Cerebellar cortex (tissue), 1 donor: ENCODE measurements at regions not wholly inside any gene's neighbourhood (a gene's known extent, or its start where the extent isn't known, plus 50 kb on each side); places are given as distances from the start of the nearest gene placed in this dataset.

ENCODE experiments used
- DNase-seq: peaks from one replicate; pipeline ENCODE4 v3.0.0-alpha.2; 2015; ENCODE audit warnings: low spot score

DNA sequence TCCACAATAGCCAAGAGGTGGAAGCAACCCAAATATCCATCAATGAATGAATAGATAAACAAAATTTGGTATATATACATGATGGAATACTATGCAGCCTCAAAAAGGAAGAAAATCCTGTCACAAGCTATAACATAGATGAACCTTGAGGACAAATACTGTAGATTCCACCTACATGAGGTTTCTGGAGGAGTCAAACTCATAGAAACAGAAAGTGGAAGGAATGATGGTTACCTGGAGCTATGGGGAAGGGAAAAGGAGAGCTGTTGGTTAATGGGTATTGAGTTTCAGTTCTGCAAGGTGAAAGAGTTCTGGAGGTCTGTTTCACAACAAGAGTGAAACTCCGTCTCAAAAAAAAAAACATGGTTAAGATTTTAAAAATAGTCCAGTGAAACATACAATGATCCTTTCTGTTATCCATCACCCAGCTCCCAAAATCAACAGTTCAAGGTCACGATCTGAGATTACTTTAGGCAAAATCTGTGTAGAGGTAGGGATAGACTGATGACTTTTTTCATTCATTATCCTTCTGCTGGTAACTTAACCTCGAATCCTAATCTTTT, 80.8 kb upstream of the HNRNPU start:
- DNase-seq: no peak

DNA sequence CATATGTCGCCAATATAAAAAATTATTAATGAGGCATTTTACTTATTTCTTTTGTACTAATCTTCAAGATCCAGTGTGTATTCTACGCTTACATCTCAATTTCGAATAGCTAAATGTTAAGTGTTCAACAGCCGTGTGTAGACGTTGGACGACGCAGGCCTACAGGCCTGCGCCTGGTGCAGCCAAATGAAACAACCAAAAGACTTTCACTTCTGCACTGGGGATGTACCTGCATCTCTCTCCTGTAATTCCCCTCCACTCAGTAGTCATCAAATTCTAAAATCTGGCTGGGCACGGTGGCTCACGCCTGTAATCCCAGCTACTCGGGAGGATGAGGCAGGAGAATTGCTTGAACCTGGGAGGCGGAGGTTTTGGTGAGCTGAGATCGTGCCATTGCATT, 76.8 kb upstream of the HNRNPU start:
- no peak for DNase-seq

DNA sequence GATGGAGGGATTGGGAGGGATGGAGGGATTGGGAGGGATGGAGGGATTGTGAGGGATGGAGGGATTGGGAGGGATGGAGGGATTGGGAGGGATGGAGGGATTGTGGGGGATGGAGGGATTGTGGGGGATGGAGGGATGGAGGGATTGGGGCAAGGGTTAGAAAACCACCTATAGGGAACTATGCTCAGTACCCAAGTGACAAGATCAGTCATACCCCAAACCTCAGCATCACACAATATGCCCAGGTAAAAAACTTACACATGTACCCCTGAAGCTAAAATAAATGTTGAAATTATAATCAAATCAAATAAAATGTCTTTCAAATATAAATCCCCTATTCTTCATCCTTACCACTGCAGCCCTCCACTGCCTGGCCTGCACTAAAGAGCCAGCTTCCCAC, 72.8 kb upstream of the HNRNPU start:
- no peak for DNase-seq

DNA sequence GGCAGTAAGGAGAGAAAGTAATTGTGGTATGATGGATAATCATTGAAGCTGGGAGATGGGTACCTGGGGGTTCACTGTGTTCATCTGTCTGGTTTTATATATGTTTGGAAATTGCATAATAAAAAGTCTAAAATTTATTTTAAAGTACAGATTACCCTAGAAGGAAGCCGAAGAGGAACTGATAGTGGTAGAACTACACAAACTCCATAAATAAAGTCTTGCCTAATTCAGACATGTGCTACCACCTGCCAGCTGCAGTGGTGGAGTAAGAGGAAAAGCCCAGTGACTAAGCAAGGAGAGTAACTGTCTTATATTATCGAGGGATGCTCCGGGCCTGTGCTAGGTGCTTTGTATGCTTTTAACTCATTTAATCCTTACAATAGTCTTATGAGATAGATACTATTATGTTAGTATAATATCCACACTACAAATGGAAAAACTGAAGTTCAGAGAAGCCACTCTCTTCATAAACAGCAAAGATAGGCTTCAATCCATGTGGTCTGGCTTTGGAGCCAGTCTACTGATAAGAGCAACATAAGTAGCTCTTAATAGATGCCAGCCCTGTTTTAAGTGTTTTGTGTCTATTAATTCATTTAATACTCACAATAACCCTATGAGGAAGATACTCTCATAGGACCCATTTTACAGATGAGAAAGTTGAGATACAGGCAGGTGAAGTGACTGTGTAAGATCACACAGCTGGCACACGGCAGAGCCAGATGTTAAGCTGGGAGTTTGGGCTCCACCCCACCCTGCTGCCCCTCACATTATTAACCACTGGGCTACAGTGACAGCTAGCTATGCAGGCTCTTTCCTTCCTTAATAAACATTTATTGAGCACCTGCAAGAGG, 56.8 kb upstream of the HNRNPU start:
- no peak for DNase-seq

DNA sequence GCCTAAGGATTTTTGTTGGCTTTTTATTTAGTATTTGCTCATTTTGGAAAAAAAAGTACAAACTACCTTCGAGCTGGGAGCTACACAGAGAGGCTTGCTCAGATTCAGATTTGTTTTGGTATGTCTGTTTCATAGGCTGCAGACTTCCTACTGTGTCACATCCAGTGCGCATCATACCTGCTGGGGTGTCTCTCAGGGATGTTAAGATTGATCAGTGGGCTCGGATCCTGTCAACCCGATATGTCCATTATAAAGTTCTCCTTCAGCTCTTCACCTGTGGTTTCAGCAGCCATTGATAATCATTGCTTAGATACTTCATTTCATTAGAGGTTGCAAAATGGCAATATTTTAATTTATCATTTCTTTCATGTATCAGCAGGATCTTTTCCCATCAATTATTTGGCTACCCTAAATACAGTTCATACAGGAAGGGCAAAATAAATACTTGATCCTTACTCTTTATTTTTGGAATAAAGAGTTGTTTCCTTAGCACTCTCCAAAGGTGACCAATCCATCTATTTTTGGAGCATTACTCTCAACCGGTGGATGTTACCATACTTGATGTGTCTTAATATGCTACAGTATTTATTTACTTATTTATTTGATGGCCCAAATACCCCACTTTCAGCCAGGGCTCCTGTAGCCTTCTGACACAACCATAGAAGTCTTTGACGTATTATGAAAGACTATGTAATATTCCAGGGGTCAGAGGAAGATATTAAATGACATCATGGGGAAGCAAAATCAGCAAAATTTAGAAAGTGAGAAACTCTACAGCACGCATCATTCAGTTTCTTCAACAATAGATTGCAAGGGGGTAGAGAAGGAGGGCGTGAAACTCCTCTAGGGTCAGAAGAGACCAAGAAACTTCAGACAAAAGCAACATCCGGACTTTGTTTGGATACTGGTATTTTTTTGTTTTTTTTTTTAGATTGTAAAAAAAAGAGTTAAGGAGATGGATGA, 55.3 kb upstream of the HNRNPU start:
- DNase-seq: no peak

DNA sequence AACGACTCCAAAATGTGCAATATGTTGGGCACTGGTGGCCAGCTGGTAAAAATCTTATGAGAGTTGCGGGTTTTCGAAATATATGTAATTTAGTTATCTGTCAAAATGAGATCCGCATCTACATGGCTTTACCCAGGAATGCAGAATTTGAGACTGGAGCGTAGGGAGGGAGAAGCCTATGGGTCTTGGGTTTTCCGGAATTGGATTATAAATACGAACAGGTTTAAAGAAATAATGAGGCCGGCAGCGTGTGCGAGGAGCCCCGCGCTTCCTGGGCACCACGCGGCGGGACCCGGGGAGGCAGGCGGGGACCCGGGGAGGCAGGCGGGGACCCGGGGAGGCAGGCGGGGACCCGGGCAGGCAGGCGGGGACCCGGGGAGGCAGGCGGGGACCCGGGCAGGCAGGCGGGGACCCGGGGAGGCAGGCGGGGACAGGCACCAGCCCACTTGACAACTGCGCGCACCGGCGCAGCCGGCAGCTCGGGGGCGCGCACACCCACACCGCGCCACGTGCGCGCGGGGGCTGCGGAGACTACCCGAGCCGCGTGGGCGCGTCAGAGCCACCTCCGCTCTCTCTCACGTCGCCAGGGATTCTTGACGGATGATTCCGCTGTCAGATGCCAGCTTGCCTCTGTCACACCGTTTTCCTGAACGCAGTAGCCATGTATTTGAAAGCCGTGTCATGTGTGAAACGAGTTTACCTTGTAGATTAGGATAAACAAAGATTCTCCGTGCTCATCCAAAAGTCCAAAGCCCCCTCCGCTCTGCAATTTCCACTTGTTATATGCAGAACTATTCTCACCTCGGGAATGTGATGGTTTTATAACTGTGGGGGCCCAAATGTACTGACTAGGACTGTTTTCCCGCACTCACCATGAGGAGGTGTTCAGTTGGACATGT, 54.3 kb upstream of the HNRNPU start:
- peak; percentile 67 for DNase-seq

DNA sequence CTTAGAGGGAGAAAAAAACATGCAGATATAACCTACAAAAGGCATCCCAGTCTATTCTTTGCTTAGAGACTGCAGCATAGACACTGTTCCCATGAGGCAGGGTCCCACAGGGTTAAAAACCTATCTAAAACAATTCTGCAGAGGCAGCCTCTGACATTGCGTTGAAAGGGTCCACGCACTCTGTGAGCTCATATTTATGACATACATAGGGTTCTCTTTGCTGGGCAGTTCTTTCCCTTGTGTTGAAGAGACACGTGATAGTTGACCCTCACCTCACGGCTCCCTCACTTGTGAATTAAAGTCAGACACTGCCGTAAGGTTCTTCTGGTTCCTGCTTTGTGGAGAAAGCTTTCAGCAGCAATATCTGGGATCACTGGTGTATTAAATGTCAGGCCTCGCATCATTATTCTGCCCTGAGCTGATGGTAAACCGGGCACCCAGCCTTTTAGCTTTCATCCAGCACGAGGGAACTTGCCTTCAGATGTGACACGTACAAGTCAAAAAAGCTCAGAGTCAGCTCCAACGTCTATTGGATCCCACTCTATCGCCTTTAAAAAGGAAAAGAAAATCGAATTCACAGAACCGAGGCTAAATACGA, 52.8 kb upstream of the HNRNPU start:
- peak; percentile 55 for DNase-seq

DNA sequence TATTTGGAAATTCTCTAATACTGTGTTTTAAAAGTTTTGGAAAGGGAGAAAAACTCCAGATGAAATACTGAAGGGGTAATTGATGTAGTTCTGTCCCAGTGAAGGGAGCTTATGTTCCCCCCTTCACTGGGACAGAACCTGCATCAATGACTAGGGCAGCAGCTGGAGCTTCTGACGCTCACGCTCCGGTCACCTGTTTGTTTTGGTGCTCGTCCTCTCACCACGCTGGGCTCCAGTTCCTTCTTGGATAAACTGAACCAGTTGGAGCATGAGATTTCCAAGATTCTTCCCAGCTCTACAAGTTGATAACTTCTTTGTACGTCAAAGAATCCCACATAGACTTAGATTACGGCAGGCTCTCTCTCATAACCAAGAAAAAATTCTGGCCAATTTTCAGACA, 51.4 kb upstream of the HNRNPU start:
- DNase-seq: no peak

DNA sequence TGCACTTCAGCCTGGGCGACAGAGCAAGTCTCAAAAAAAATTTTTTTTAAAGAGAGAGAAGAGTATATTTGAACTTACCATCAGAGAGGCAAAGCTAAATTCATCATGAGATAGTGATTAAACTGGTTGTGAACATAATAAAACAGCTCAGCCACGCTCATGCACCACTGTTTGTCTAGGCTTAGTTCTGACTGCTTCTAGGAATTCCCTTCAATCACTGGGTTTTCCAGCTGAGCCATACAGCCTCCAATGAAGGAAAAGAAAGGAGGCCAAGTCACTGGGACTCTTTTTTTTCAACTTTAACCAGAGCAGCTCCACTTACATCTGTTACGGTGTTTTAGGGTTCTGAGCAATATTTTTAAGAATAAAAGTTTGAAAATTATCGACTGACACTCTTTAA, 50.4 kb upstream of the HNRNPU start:
- no peak for DNase-seq
